WTC11 (cell line): ENCODE measurements at regions not wholly inside any gene's neighbourhood (a gene's known extent, or its start where the extent isn't known, plus 50 kb on each side); places are given as distances from the start of the nearest gene placed in this dataset.

ENCODE experiments used
- NR2C2 ChIP-seq: sonication (generic); formaldehyde crosslinking; IDR thresholded peaks from 2 replicates; pipeline ENCODE4 v1.8.0; 2022; ENCODE audit warnings: mild to moderate bottlenecking, missing genetic modification reagents
- SMAD3 ChIP-seq: sonication (generic); formaldehyde crosslinking; IDR thresholded peaks from 2 replicates; pipeline ENCODE4 v1.8.0; 2022; ENCODE audit warnings: missing genetic modification reagents, mild to moderate bottlenecking, borderline replicate concordance
- TF ChIP-seq, protein P1 (sequence below): fragments of 200-600 bp; IDR thresholded peaks from 2 replicates; pipeline ENCODE4 v1.8.0; 2022; ENCODE audit warnings: antibody characterized with exemption

DNA sequence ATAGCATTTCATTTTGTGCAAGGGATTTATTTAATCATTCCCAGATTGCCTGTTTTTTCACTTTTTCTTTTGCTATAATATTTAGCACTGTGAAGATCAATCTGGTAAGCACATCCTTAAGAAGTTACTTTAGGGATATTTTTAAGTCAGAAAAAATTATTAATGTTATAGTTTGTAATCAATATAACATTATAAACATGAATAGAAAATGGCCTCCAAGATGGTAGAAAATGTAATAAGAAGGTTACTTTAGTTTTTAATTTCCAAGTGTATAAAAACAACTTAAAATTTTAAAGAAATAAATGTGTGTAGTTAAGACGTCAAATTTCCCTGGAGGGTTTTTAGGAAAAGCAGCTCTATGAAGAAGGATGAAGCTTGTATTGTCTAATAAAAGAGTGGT, 81.9 kb upstream of the SERPINE2 start:
- TF ChIP-seq, protein P1, sequence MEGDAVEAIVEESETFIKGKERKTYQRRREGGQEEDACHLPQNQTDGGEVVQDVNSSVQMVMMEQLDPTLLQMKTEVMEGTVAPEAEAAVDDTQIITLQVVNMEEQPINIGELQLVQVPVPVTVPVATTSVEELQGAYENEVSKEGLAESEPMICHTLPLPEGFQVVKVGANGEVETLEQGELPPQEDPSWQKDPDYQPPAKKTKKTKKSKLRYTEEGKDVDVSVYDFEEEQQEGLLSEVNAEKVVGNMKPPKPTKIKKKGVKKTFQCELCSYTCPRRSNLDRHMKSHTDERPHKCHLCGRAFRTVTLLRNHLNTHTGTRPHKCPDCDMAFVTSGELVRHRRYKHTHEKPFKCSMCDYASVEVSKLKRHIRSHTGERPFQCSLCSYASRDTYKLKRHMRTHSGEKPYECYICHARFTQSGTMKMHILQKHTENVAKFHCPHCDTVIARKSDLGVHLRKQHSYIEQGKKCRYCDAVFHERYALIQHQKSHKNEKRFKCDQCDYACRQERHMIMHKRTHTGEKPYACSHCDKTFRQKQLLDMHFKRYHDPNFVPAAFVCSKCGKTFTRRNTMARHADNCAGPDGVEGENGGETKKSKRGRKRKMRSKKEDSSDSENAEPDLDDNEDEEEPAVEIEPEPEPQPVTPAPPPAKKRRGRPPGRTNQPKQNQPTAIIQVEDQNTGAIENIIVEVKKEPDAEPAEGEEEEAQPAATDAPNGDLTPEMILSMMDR: no peak
- TF ChIP-seq NR2C2 (no peak), SMAD3 (CRISPR knock-in tag) (no peak)
